SU-DHL-6 (cell line): ENCODE measurements at regions not wholly inside any gene's neighbourhood (a gene's known extent, or its start where the extent isn't known, plus 50 kb on each side); places are given as distances from the start of the nearest gene placed in this dataset.

Experiments
- CTCF ChIP-seq: fragments of 200-600 bp; sonication (generic); IDR thresholded peaks from one replicate; pipeline ENCODE4 v1.5.1; 2017; ENCODE audit warnings: antibody characterized with exemption, mild to moderate bottlenecking, low read length, moderate library complexity; ENCODE audit not compliant: insufficient read depth, poor library complexity, severe bottlenecking
- EZH2phosphoT487 ChIP-seq: fragments of 200-600 bp; sonication (generic), shearing (Covaris generic); conservative IDR thresholded peaks from 2 replicates; pipeline ENCODE4 v1.6.1; 2018; ENCODE audit warnings: mild to moderate bottlenecking, antibody characterized with exemption, low read length, moderate library complexity, mixed read lengths

DNA sequence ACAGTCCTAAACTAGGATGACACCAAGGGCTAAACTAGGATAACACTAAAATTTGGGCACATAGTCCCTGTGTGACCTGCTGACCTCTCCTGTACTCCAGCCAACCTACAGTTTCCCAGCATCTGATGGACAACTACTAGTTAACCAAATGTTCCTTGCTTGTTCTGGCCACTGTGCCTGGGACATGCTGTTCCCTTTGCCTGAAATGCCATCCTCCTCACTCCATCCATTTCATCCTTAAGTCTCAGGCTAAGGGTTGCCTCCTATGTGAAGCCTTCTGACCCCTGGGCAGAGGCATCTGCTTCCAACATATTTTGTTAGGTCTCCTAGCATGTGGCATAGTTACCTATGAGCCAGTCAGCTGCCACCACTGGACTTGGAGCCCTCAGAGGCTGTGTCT, 204.9 kb upstream of the JUN start:
- TF ChIP-seq CTCF, result no peak
- no peak for TF ChIP-seq EZH2phosphoT487
